HTR-8/SVneo (cell line): ENCODE measurements at regions not wholly inside any gene's neighbourhood (a gene's known extent, or its start where the extent isn't known, plus 50 kb on each side); places are given as distances from the start of the nearest gene placed in this dataset.

Experiments used
- DNase-seq: peaks from one replicate; pipeline ENCODE4 v3.0.0; 2011; ENCODE audit warnings: low spot score, mixed read lengths; ENCODE audit not compliant: insufficient read length
- FAIRE-seq: peaks from 2 replicates; lab custom pipeline; 2011; peaks lifted over from hg19 to GRCh38; lab: Jason Lieb, UNC

DNA sequence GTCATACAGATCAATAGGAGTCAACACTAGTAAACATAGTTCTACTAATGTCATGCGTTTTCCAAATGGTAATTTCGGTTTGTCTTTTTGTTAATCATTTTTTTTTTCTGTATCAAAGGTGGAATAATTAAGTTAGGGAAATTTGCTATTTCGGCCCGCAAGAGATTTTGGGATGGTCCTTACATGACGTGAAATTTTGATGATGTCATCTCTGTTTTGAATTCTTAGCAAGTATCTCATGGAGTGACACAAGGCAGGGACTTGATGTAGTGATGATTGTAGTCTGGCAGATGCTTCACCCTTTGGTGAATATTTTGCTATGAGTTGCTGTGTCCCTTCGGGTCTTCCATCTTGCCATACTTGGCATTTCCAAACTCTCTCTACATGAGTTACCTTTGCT lies 608.0 kb downstream of the BCKDHB start:
- DNase-seq (no peak), FAIRE-seq (no peak)

DNA sequence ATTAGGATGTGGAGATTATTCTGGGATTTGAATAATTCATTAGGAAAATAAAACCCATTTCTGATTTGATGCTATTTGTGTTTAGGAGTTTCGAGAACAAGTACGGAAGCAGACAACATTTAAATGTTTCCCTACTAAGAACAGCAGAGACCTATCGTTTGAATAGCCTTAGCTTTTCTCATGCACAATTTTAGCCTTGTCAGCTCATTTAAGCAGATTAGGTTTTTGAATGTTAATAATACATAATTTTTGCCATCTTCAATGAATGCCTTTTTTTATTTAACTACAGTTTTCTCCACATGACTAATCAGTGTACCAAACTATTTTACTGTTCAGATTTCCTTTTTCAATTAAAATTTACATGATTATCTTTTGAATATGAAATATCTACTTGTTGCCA lies 592.0 kb downstream of the BCKDHB start:
- FAIRE-seq (no peak), DNase-seq (no peak)

DNA sequence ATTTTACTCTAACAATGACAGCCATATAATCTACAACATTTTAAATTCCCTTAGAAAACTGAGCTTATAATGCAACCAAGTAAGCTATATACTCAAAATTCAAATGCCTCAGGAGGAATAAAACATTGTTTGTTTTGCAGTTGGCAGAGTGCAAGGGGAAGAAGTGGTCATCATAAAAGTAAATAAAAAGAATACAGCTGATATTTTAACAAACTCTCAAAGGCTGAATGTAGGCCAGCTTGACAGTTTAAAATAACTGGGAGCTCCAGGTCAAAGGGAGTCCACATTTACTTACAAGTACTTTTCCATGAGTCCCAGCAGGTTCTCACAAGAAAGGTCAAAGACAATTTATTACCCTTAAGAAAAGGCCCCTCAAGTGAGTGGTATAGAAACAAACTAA lies 589.8 kb downstream of the BCKDHB start:
- FAIRE-seq (no peak), DNase-seq (no peak)

DNA sequence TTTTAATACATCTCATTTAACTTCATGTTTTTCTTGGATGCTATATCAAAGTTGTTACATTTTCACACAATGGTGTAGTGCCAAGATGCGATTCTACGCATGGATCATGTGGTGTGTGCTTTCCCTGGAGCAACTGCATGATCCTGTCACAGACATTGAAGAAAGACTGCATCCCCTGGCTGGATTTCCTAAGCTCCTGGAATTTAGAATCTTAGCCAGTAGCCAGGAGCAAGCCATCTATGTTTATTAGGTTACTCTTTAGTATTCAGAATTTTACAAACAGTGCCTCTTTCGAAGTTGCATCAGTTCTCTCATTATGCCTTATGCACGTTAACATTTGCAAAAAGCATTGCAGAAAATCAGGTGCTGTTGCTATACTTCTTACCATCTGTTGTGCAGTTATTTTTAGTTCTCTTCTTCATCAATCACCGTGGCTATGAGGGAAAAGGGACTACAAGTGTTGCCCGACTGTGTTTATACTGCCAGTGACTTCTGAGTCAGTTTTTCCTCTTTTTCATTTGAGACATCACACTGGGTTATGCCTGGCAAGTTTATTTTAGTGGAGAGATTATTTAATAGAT lies 584.2 kb downstream of the BCKDHB start:
- FAIRE-seq, result no peak
- no peak for DNase-seq

DNA sequence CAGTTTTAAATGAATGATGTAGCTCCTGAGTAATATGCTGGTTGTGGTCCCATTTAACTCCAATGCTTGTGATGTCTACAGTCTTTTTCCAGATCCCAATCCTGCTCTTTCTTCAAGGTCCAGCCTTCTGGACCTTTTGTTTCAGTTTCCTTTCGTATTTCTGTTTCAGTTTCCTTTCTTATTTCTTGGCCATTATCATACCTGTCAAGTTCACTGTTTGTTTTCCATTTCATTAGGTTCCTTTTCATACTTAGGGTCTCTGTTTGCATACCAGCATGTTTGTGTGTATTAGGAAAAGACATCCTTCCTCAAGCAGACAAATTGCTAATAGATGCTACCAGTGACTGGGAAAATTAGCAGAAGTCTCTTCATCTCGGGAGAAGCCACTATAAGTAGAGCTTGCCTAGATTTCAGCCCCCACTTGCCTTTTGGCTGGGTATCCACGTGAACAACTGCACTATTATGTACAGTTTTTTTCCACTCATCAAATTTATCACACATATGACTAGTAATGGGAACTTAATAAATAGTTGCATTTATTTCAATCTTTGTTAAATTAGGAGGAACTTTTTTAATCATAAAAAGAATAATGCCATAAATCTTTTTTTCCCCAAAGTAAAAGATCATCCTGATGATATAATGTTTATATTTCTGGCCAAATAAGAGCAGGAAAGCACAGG lies 583.4 kb downstream of the BCKDHB start:
- DNase-seq (no peak), FAIRE-seq (no peak)

DNA sequence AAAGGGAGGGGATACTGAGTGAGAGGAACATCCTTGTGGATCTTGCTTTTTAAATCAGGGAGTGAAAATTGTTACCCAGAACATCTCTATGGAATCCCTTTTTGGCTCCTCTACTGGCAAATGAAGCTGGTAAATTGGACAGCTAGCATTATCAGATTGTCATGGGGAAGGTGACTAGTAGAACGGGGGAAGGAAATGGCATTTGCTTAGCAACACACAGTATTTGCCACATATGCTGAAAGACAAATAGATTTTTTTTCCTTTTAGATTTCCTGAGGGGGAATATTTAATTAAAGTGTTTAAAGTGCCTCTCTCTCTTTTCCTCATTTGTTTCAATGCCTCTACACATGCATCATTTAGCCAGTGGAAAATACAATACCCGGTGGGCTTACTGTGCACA lies 573.5 kb downstream of the BCKDHB start:
- DNase-seq (no peak), FAIRE-seq (no peak)

DNA sequence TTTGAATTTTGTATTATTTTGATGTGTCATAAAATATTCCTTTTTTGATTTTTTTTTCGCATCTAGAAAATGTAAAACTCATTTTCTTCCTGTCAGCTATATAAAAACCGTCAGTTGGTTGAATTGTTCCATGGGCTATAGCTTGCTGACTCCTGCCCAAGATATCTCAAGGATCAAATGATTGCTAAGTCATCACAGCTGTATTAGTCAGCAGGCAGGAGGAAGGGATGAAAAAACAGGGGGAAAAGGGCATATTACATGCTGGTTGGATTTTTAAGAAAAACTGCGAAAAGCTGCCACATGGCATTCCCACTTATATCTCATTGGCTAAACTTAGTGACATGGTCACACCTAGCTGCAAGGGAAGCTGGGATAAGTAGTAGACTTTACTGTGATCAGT lies 569.9 kb downstream of the BCKDHB start:
- DNase-seq (no peak), FAIRE-seq (no peak)

DNA sequence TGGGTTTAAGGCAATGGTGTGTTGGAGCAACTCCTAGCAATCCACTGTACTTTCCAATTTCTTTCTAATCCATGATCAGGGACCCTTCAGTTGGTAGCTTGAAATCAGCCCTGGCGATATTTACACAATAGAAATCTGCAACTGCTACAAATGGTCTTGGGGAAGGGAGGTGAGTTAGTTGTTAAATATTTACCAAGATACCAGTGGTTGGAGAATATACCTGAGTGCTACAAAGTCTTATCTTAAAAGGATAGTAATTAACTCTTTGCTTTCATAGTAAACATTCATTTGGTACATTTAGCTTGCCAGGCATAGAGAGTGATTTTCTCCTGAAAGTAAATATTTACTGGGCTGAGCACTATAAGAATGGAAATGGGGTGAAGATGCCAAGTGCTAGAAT lies 568.2 kb downstream of the BCKDHB start:
- DNase-seq (no peak), FAIRE-seq (no peak)

DNA sequence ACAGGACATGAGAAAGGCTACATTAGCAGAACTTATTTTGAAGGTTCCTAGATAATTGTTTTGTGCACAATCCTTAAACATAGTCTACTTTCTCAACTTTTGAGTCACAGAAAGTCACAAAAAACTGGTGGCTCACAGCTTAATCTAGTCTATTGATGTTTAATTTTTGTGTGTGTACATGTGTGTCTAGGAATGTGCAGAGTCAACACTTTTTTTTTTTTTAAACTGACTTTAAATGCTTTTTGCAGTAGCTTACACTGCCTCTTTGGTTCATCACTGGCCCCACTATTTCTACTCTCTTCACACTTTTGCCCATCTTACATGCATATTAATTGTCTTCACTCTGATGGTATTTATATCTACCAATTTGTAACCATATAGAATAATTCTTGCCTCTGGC lies 566.9 kb downstream of the BCKDHB start:
- FAIRE-seq (no peak), DNase-seq (no peak)

DNA sequence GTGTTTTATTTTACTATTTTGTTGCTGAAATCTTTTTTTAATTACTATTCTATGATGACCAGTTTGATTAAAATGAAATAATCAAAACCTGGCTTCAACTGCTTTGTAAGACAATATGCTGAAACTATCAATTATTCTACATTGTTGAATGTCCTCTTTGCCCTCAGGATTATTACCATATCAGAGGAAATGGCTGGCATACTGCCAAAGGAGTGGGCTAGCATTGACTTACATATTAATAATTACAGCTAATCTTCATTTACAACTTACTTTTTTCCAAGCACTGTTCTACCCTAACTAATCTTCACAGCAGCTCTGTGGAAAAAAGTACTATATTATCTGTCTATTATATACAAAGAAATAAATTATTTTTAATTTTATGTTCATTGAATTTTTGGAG lies 560.5 kb downstream of the BCKDHB start:
- FAIRE-seq, result no peak
- no peak for DNase-seq

DNA sequence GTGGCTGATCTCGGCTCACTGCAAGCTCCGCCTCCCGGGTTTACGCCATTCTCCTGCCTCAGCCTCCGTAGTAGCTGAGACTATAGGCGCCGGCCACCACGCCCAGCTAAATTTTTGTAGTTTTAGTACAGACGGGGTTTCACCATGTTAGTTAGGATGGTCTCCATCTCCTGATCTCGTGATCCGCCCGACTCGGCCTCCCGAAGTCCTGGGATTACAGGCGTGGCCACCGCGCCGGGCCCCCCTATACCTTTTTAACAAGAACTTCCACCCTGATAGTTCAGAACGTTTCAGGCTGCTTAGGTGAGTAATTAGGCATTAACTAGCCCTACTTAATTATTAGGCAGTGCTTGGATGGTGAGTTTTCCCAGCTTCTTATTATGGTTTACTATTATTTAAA lies 552.5 kb downstream of the BCKDHB start:
- no peak for FAIRE-seq
- no peak for DNase-seq

DNA sequence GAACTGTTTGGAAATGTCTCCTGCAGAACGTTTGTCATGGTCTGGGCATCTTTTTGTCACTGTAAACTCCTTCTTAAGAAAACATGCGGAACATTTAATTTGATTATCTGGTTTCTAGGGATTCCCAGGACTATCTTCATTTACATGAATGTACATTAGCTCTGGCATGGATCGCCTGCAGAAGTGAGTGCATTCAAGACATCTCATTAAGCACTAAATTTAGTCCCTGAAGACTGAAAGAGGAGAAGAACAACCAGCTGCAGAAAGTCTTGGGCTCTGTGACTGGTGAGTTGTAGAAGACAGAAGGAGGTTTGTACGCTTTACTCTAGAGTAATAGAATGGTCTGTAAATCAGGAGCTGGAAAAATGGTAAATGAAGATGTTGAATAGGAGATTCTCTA lies 540.7 kb downstream of the BCKDHB start:
- FAIRE-seq (no peak), DNase-seq (no peak)

DNA sequence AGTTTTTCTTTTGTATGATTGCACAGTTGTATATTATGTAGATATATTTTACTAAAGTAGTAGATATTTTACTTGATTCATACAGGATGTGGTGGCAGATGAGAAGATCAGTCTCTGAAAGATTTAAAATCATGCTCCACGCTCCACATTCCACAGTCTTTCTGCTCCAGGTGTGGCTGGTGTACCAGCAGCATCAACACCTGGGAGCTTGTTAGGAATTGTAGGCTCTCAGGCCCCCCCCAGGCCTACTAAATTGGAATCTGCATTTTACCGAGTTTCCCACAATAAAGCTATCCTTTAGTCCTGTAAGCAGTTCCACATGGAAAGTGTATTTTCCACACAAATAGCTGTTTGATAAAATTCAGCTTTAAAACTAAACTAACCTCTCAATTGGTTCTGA lies 537.4 kb downstream of the BCKDHB start:
- no peak for FAIRE-seq
- no peak for DNase-seq

DNA sequence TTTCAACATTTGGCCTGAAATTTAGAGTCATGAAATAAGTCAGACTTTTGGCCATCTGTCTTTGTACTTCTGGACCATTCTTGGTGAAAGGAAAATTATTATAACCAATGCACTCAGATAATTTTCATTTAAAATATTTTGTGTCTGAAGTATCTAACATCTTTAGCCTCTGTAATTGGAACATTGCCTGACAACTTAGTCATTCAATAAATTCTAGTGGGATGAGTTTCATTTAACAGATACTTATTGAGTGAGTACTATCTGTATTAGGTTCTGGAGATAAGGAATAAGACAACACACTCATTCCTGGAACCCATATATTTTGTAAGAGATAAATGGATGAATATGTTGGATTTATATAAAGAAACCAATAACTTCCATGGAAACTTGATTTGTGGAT lies 536.0 kb downstream of the BCKDHB start:
- DNase-seq (no peak), FAIRE-seq (no peak)

DNA sequence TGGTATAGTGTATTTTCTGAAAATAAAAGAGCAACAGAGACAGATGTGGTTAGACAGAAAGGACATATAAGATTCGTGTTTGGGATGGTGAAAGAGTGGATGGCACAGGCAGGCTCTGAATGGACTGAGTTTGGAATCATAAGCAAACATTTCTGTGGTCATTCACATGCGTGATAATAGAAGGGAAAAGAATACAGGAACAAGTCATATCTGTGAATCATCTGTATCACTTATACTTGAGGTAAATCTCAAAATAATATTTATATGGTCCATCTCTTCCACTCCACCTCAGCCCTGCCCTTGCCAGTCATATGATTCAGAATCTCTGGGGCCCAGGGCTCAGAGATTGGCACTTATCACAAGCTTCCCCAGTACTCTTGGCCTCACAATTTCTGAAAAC lies 535.1 kb downstream of the BCKDHB start:
- FAIRE-seq, result no peak
- DNase-seq, result no peak

DNA sequence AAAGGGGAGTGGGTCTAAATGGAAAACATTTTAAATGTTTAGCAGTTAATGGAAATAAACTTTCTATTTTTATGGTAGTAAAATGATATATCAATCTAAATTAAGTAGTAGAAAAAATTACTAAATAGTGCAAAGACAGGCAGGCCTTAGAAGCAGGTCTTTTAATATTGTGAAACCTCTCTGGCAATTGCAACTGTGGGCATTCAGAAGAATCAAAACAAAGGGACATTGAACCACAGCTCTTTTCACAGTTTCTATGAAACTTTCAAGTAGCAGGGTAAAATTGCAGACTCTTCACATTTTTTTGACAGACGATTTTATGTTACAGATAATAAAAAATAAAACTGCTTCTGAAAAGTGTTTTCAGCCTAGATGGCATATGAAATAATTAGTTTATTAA lies 533.7 kb downstream of the BCKDHB start:
- FAIRE-seq (no peak), DNase-seq (no peak)

DNA sequence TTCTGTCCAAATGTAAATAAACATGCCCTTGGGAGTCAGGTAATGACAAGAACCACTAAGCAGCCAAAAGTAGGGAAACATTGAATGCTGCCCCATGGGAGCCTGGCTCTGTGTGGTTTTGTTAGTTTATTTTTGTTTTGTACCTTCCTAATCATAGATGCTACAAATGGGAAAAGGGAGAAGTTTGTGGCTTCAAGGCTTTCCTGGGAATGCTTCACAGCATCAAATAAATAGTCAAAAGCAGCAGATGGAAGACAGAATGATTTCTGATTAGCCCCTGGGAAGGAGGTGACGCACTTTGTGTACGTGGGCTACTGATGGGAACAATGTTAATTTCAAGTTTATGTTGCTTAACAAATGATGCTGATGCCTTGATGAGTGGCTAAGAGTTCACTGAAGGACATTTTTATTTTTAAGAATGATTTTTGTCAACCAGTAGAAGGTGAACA lies 532.7 kb downstream of the BCKDHB start:
- no peak for FAIRE-seq
- DNase-seq, result no peak

DNA sequence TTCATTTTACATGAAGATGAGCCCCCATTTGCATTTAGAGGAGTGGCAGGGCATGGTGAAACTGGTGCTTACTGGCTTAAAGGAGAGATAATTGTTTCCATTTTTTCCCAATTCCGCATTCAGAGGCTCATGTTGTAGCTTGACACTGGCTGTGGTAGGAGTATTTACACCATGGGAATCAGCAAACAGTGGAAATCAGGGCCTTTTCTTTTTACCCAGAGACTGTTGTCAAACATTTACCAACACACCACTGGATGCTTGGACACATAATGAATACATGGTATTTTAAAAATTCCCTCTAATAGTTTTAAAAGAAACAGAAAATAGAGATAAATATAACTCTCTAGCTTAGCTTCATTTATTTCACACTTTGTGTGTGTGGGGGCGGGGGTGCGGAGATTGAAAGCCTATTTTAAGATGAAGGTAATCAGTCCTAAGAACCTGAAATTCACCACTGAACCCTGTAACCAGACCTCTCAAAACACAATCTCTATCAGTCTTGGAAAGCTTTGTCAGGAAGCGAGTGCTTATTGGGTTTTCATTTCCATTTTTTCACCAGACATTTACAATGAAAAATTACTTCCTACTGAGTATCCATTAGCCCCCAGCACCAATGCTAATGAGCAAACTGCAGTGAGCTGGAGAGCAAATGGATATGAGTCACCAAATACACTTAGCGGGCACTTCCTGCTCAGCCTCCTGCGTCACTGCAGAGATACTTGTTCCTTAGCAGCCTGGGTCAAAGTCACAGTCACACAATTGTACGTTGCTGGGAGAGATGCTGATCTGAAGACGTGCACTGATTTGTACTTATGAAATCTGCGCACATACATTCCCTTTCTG lies 532.0 kb downstream of the BCKDHB start:
- DNase-seq, result peak; percentile 57
- FAIRE-seq, result peak; percentile 83

DNA sequence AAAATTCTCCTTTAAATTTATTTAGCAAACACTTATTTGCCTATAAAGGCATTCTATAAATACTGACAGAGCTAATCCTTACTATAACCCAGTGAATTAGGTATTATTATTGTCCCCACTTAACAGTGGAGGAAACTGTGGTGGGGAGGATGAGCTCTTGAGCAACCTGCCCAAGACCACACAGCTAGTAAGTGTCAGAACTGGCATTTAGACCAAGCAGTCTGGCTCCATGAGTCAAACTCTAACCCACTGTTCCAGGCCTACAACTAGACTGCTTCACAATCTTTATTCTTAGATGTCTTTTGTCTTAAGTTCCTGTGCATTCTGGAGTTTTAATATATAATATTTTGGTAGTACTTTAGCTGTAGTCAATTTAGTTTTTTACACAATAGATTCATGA lies 530.8 kb downstream of the BCKDHB start:
- DNase-seq, result no peak
- no peak for FAIRE-seq

DNA sequence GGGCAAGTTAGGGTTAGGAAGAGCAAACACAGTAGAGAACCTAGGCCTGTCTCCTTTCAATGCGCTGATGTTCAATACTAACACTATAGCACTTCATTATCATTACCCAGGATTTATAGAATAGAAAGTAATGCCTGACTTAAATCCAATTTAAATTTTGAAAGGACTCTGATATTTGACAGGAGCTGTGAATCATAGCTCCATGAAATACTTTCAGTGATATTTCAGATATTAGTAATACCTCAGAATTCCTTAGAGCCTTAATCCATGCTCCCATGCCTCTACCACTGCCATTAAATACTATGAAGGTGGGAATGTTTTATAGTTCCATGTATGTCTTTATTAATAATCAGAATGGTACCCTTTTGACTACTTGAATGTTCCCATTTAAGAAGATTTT lies 530.2 kb downstream of the BCKDHB start:
- no peak for FAIRE-seq
- no peak for DNase-seq

DNA sequence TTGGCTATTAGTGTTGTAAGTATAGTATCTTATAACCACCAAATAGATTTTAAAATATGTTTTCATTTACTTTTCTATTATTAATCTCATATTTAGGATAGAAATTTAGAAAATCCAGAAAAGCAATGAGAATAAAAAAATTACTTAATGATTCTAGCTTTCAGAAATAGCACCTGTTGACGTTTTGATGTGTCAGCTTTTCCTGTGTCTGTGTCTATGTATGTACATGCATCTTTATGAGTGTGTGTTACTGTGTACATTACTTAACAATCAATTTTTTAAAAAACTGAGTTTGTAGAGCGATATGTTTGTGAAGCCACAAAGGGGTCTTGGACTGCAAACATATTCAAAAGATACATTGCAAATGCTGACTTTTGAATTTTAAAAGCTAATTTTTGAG lies 526.9 kb downstream of the BCKDHB start:
- DNase-seq, result no peak
- FAIRE-seq, result no peak
